A549 (cell line): ENCODE measurements at regions not wholly inside any gene's neighbourhood (a gene's known extent, or its start where the extent isn't known, plus 50 kb on each side); places are given as distances from the start of the nearest gene placed in this dataset.

Experiments
- CTCF ChIP-seq: fragments of >200 bp; sonication (Bioruptor Twin); formaldehyde crosslinking; IDR thresholded peaks from 3 replicates; pipeline ENCODE4 v1.5.1; 2016
- EHMT2 ChIP-seq: fragments of 200-600 bp; sonication (generic); IDR thresholded peaks from 2 replicates; pipeline ENCODE4 v1.6.1; 2016; ENCODE audit warnings: antibody characterized with exemption, low read depth, mild to moderate bottlenecking, moderate library complexity
- MAFK ChIP-seq: fragments of 450-650 bp; IDR thresholded peaks from 2 replicates; pipeline ENCODE4 v1.6.1; 2014; ENCODE audit not compliant: partially characterized antibody
- MAX ChIP-seq: IDR thresholded peaks from 2 replicates; pipeline ENCODE4 v1.6.1; 2012
- NFE2L2 ChIP-seq: fragments of 150-350 bp; conservative IDR thresholded peaks from 2 replicates; pipeline ENCODE4 v1.6.1; 2014; ENCODE audit warnings: low read length
- TP53 ChIP-seq: fragments of 250-450 bp; sonication (Bioruptor Pico); IDR thresholded peaks from 2 replicates; pipeline ENCODE4 v1.5.0; 2021; ENCODE audit warnings: mild to moderate bottlenecking, moderate library complexity
- ZSCAN20 ChIP-seq: fragments of 250-450 bp; sonication (Bioruptor Pico); IDR thresholded peaks from 2 replicates; pipeline ENCODE4 v1.8.0; 2022; ENCODE audit warnings: mild to moderate bottlenecking, moderate library complexity

- TF ChIP-seq MAFK = no peak
- no peak for TF ChIP-seq TP53 (CRISPR knock-in tag)
- no peak for TF ChIP-seq CTCF
- no peak for TF ChIP-seq MAX
- TF ChIP-seq NFE2L2 = no peak
- TF ChIP-seq ZSCAN20 (CRISPR knock-in tag) = no peak
- TF ChIP-seq EHMT2 = no peak
Measured at GRCh38 chr18:39635192-39635591, 2069.6 kb upstream of the CELF4 start.
